ENCODE measurements at regions not wholly inside any gene's neighbourhood (a gene's known extent, or its start where the extent isn't known, plus 50 kb on each side); places are given as distances from the start of the nearest gene placed in this dataset.

DNA sequence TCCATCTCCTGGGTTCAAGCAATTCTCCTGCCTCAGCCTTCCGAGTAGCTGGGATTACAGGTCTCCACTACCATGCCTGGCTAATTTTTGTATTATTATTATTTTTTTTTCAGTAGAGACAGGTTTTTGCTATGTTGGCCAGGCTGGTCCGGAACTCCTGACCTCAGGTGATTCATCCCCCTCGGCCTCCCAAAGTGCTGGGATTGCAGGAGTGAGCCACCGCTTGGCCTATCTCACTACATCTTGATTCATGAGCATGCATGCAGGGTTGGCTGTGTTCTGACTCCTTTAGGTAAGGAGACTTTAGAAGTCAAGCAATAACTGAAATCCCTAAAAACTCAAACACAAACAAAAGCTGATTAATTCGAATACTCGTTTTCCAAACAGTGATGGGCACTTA, 80.9 kb downstream of the GJA1 start:
- H3K79me2 ChIP-seq (ENCODE audit: control insufficient read depth, low read length) = no peaks in the 10 kb centered on the region
- TF ChIP-seq, protein P1, sequence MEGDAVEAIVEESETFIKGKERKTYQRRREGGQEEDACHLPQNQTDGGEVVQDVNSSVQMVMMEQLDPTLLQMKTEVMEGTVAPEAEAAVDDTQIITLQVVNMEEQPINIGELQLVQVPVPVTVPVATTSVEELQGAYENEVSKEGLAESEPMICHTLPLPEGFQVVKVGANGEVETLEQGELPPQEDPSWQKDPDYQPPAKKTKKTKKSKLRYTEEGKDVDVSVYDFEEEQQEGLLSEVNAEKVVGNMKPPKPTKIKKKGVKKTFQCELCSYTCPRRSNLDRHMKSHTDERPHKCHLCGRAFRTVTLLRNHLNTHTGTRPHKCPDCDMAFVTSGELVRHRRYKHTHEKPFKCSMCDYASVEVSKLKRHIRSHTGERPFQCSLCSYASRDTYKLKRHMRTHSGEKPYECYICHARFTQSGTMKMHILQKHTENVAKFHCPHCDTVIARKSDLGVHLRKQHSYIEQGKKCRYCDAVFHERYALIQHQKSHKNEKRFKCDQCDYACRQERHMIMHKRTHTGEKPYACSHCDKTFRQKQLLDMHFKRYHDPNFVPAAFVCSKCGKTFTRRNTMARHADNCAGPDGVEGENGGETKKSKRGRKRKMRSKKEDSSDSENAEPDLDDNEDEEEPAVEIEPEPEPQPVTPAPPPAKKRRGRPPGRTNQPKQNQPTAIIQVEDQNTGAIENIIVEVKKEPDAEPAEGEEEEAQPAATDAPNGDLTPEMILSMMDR (IDR thresholded peaks at IDR 0.05; ENCODE audit: low read depth, low read length, poor library complexity, severe bottlenecking) = no peak
- no peak for TF ChIP-seq EZH2phosphoT487 (IDR thresholded peaks at IDR 0.05; ENCODE audit: borderline replicate concordance, low read length)
- no peaks in the 10 kb centered on the region for H3F3A ChIP-seq (ENCODE audit: control insufficient read depth, insufficient read depth)
- no peak overlapping the region for H3K4me2 ChIP-seq (ENCODE audit: low read length)
- H3K4me3 ChIP-seq (ENCODE audit: low read length) = no peak overlapping the region
- H3K36me3 ChIP-seq (ENCODE audit: control insufficient read depth, low read length) = no peaks in the 10 kb centered on the region
- H3K9me2 ChIP-seq (replicated peaks; ENCODE audit: control insufficient read depth, low read length) = no peaks in the 10 kb centered on the region
- H3K27ac ChIP-seq (ENCODE audit: low read depth, low read length) = no peak overlapping the region
- no peaks in the 10 kb centered on the region for H3K9me3 ChIP-seq (ENCODE audit: control insufficient read depth, insufficient read depth, low read length)
- no peaks in the 10 kb centered on the region for H4K20me1 ChIP-seq (ENCODE audit: control insufficient read depth, insufficient read depth, low read depth, low read length)
- no peaks in the 10 kb centered on the region for H3K4me1 ChIP-seq (ENCODE audit: control insufficient read depth, low read length)
- H3K27me3 ChIP-seq (ENCODE audit: control insufficient read depth, low read length) = no peaks in the 10 kb centered on the region

DNA sequence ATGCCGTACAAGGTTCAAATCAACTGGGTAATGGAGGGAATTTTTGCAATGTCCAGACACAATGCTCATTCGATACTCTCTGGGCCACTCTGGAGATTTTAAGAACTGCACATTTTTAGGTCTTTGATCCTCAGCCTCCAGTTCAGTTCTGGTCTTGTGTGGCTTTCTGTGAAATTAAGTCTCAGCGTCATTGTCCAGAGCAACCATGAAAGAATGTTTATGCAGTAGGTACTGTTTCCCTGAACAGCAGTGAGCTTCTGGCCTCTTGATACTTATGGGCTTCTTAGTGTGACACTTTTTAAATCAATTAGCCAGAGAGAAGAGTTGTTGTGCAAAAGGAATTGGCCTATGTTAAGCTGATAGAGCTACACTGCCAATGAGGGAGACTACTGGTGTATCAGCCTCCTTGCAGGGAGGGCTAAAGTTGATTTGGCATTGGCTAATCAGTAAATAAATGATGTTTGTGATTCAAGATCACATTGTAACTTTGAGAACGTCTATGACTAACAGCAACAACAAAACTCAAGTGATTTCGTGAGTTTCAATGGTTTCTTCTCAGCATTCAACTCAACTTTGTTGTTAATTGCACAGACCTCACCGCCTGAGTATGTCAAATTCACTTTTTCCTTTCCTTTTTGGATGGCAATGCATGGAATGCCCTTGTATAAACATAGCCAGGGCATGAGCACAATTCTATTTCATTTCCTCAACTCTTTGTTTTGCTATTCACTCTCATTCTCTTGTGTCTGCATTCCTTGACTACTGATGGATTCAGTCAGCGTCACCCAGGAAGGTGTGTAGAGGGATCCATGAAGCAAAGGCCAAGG, 85.1 kb downstream of the GJA1 start:
- no peaks in the 10 kb centered on the region for H3K36me3 ChIP-seq (ENCODE audit: control insufficient read depth, low read length)
- H3F3A ChIP-seq (ENCODE audit: control insufficient read depth, insufficient read depth) = no peaks in the 10 kb centered on the region
- no peak overlapping the region for H3K4me3 ChIP-seq (ENCODE audit: low read length)
- no peaks in the 10 kb centered on the region for H3K79me2 ChIP-seq (ENCODE audit: control insufficient read depth, low read length)
- H3K9me2 ChIP-seq (replicated peaks; ENCODE audit: control insufficient read depth, low read length) = no peaks in the 10 kb centered on the region
- no peaks in the 10 kb centered on the region for H3K9me3 ChIP-seq (ENCODE audit: control insufficient read depth, insufficient read depth, low read length)
- TF ChIP-seq, protein P1 (IDR thresholded peaks at IDR 0.05; ENCODE audit: low read depth, low read length, poor library complexity, severe bottlenecking) = no peak
- no peak for TF ChIP-seq EZH2phosphoT487 (IDR thresholded peaks at IDR 0.05; ENCODE audit: borderline replicate concordance, low read length)
- no peak overlapping the region for H3K4me2 ChIP-seq (ENCODE audit: low read length)
- H3K27me3 ChIP-seq (ENCODE audit: control insufficient read depth, low read length) = no peaks in the 10 kb centered on the region
- H3K4me1 ChIP-seq (ENCODE audit: control insufficient read depth, low read length) = no peaks in the 10 kb centered on the region
- no peak overlapping the region for H3K27ac ChIP-seq (ENCODE audit: low read depth, low read length)
- no peaks in the 10 kb centered on the region for H4K20me1 ChIP-seq (ENCODE audit: control insufficient read depth, insufficient read depth, low read depth, low read length)

DNA sequence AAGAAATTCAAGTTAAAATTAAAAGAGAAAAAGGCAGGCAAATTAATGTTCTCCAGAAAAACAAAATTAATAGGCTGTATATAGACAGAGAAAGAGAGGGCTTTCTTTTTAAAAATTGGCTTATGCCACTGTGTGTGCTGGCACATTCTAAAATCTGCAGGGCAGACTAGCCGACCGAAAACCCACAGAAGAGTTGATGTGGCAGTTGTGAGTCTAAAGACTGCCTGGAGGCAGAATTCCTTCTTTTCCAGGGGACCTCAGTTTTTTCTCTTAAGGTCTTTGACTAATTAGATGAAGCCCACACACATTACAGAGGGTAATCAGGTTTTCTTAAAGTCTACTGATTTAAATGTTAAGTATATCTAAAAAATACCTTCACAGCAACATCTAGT, 85.7 kb downstream of the GJA1 start:
- H3K9me3 ChIP-seq (ENCODE audit: control insufficient read depth, insufficient read depth, low read length) = no peaks in the 10 kb centered on the region
- no peaks in the 10 kb centered on the region for H3K9me2 ChIP-seq (replicated peaks; ENCODE audit: control insufficient read depth, low read length)
- H3K4me1 ChIP-seq (ENCODE audit: control insufficient read depth, low read length) = no peaks in the 10 kb centered on the region
- H3K4me3 ChIP-seq (ENCODE audit: low read length) = no peak overlapping the region
- no peaks in the 10 kb centered on the region for H3K27me3 ChIP-seq (ENCODE audit: control insufficient read depth, low read length)
- no peaks in the 10 kb centered on the region for H4K20me1 ChIP-seq (ENCODE audit: control insufficient read depth, insufficient read depth, low read depth, low read length)
- H3K79me2 ChIP-seq (ENCODE audit: control insufficient read depth, low read length) = no peaks in the 10 kb centered on the region
- H3F3A ChIP-seq (ENCODE audit: control insufficient read depth, insufficient read depth) = no peaks in the 10 kb centered on the region
- H3K36me3 ChIP-seq (ENCODE audit: control insufficient read depth, low read length) = no peaks in the 10 kb centered on the region
- H3K27ac ChIP-seq (ENCODE audit: low read depth, low read length) = no peak overlapping the region
- no peak overlapping the region for H3K4me2 ChIP-seq (ENCODE audit: low read length)
- TF ChIP-seq, protein P1 (IDR thresholded peaks at IDR 0.05; ENCODE audit: low read depth, low read length, poor library complexity, severe bottlenecking) = no peak
- no peak for TF ChIP-seq EZH2phosphoT487 (IDR thresholded peaks at IDR 0.05; ENCODE audit: borderline replicate concordance, low read length)

Measured in DOHH2 (cell line).